HEK293 (cell line): ENCODE measurements at regions not wholly inside any gene's neighbourhood (a gene's known extent, or its start where the extent isn't known, plus 50 kb on each side); places are given as distances from the start of the nearest gene placed in this dataset.

Source experiments
- CTCF ChIA-PET: fragments of 350-600 bp; formaldehyde crosslinking; extraction: SDS; loops from one replicate; lab custom pipeline; 2021; ENCODE audit warnings: antibody characterized with exemption; lab: Yijun Ruan, JAX
- POLR2A ChIA-PET: fragments of 300-600 bp; formaldehyde crosslinking; extraction: SDS; loops from one replicate; lab custom pipeline; 2020; ENCODE audit warnings: antibody characterized with exemption, inconsistent platforms; lab: Yijun Ruan, JAX
- H3K27ac ChIP-seq: fragments of 200-500 bp; sonication (Bioruptor generic); 2 replicates; pipeline ENCODE4 v1.5.1; 2014; ENCODE audit warnings: low read depth, low read length, control low read depth, inconsistent platforms; ENCODE audit errors: extremely low read depth
- H3K36me3 ChIP-seq, 2 experiments: fragments of 200-500 bp in 1 of 2; sonication (Bioruptor generic) in 1 of 2; 1 replicate in 1 of 2; 2 replicates in 1 of 2; pipeline ENCODE4 v1.5.1; 2014 to 2017; ENCODE audit warnings: inconsistent platforms in 2 of 2, low read length in 2 of 2; ENCODE audit not compliant: control insufficient read depth in 2 of 2, insufficient read depth in 1 of 2
- H3K4me1 ChIP-seq: fragments of 200-500 bp; sonication (Bioruptor generic); 2 replicates; pipeline ENCODE4 v1.5.1; 2014; ENCODE audit warnings: mild to moderate bottlenecking, low read length, inconsistent platforms; ENCODE audit not compliant: control insufficient read depth, insufficient read depth
- H3K4me3 ChIP-seq: 2 replicates; pipeline ENCODE4 v1.5.1; 2011; ENCODE audit warnings: low read depth, mild to moderate bottlenecking, control low read depth, low read length, moderate library complexity
- H3K9me3 ChIP-seq: fragments of 200-500 bp; sonication (Bioruptor generic); 2 replicates; pipeline ENCODE4 v1.5.1; 2014; ENCODE audit warnings: low read depth, low read length, inconsistent platforms; ENCODE audit not compliant: control insufficient read depth, insufficient read depth
- FEZF1 ChIP-seq: fragments of 450-650 bp; formaldehyde crosslinking; IDR thresholded peaks from 2 replicates; pipeline ENCODE4 v1.5.1; 2016; ENCODE audit warnings: missing biosample characterization, missing genetic modification characterization
- GLI2 ChIP-seq: fragments of 450-650 bp; formaldehyde crosslinking; IDR thresholded peaks from 2 replicates; pipeline ENCODE4; 2017; ENCODE audit warnings: missing biosample characterization, missing genetic modification characterization, low read depth, borderline replicate concordance
- IKZF3 ChIP-seq: fragments of 450-650 bp; IDR thresholded peaks from 2 replicates; pipeline ENCODE4 v1.5.0; 2018; ENCODE audit warnings: missing biosample characterization, mild to moderate bottlenecking, missing genetic modification characterization, moderate library complexity
- KLF1 ChIP-seq: fragments of 450-650 bp; formaldehyde crosslinking; IDR thresholded peaks from 2 replicates; pipeline ENCODE4 v1.5.1; 2016; ENCODE audit warnings: missing biosample characterization, missing genetic modification characterization
- MZF1 ChIP-seq: fragments of 450-650 bp; formaldehyde crosslinking; IDR thresholded peaks from 2 replicates; pipeline ENCODE4 v1.5.1; 2017; ENCODE audit warnings: missing biosample characterization, missing genetic modification characterization, borderline replicate concordance
- RBAK ChIP-seq: fragments of 450-650 bp; formaldehyde crosslinking; IDR thresholded peaks from 2 replicates; pipeline ENCODE4 v1.5.1; 2016; ENCODE audit warnings: missing biosample characterization, missing genetic modification characterization
- SALL2 ChIP-seq: fragments of 450-650 bp; formaldehyde crosslinking; IDR thresholded peaks from 2 replicates; pipeline ENCODE4 v1.5.0; 2017; ENCODE audit warnings: missing biosample characterization, mild to moderate bottlenecking, missing genetic modification characterization, borderline replicate concordance
- SP2 ChIP-seq: fragments of 450-650 bp; formaldehyde crosslinking; IDR thresholded peaks from 2 replicates; pipeline ENCODE4 v1.5.1; 2016; ENCODE audit warnings: missing biosample characterization, missing genetic modification characterization
- YY1 ChIP-seq: fragments of 450-650 bp; formaldehyde crosslinking; IDR thresholded peaks from 2 replicates; pipeline ENCODE4 v1.5.1; 2018; ENCODE audit warnings: missing biosample characterization, missing genetic modification characterization
- ZBTB1 ChIP-seq: fragments of 450-650 bp; formaldehyde crosslinking; IDR thresholded peaks from 2 replicates; pipeline ENCODE4 v1.5.1; 2016; ENCODE audit warnings: missing biosample characterization, missing genetic modification characterization
- ZFP37 ChIP-seq: fragments of 450-650 bp; formaldehyde crosslinking; IDR thresholded peaks from 2 replicates; pipeline ENCODE4 v1.5.1; 2016; ENCODE audit warnings: missing biosample characterization, missing genetic modification characterization
- ZFP41 ChIP-seq: fragments of 450-650 bp; formaldehyde crosslinking; IDR thresholded peaks from 2 replicates; pipeline ENCODE4 v1.5.1; 2016; ENCODE audit warnings: missing biosample characterization, missing genetic modification characterization, borderline replicate concordance
- ZNF138 ChIP-seq: fragments of 450-650 bp; formaldehyde crosslinking; IDR thresholded peaks from 2 replicates; pipeline ENCODE4 v1.5.1; 2016; ENCODE audit warnings: missing biosample characterization, missing genetic modification characterization, borderline replicate concordance
- ZNF146 ChIP-seq: fragments of 450-650 bp; formaldehyde crosslinking; IDR thresholded peaks from 2 replicates; pipeline ENCODE4 v1.5.1; 2016; ENCODE audit warnings: missing biosample characterization, missing genetic modification characterization
- ZNF2 ChIP-seq: fragments of 450-650 bp; formaldehyde crosslinking; IDR thresholded peaks from 2 replicates; pipeline ENCODE4 v1.5.1; 2016; ENCODE audit warnings: missing biosample characterization, missing genetic modification characterization
- ZNF221 ChIP-seq: fragments of 450-650 bp; formaldehyde crosslinking; IDR thresholded peaks from 2 replicates; pipeline ENCODE4 v1.5.1; 2017; ENCODE audit warnings: missing biosample characterization, missing genetic modification characterization, borderline replicate concordance
- ZNF292 ChIP-seq: fragments of 450-650 bp; formaldehyde crosslinking; IDR thresholded peaks from 2 replicates; pipeline ENCODE4 v1.5.1; 2016; ENCODE audit warnings: low read depth, missing biosample characterization, missing genetic modification characterization, borderline replicate concordance
- ZNF341 ChIP-seq: fragments of 450-650 bp; formaldehyde crosslinking; IDR thresholded peaks from 2 replicates; pipeline ENCODE4; 2016; ENCODE audit warnings: low read depth, missing biosample characterization, missing genetic modification characterization
- ZNF48 ChIP-seq: fragments of 450-650 bp; formaldehyde crosslinking; IDR thresholded peaks from 2 replicates; pipeline ENCODE4 v1.5.1; 2016; ENCODE audit warnings: missing biosample characterization, missing genetic modification characterization
- ZNF555 ChIP-seq: fragments of 450-650 bp; formaldehyde crosslinking; conservative IDR thresholded peaks from 2 replicates; pipeline ENCODE4 v1.5.1; 2017; ENCODE audit warnings: missing biosample characterization, mild to moderate bottlenecking, missing genetic modification characterization, inconsistent platforms
- ZNF600 ChIP-seq: fragments of 450-650 bp; formaldehyde crosslinking; IDR thresholded peaks from 2 replicates; pipeline ENCODE4 v1.5.1; 2016; ENCODE audit warnings: missing biosample characterization, missing genetic modification characterization
- ZNF626 ChIP-seq: fragments of 450-650 bp; sonication (Bioruptor Pico); formaldehyde crosslinking; IDR thresholded peaks from 2 replicates; pipeline ENCODE4 v1.5.1; 2018; ENCODE audit warnings: missing biosample characterization, missing genetic modification characterization, inconsistent platforms
- ZNF654 ChIP-seq: fragments of 450-650 bp; formaldehyde crosslinking; IDR thresholded peaks from 2 replicates; pipeline ENCODE4 v1.5.1; 2016; ENCODE audit warnings: low read depth, missing biosample characterization, missing genetic modification characterization
- ZNF701 ChIP-seq: fragments of 450-650 bp; formaldehyde crosslinking; IDR thresholded peaks from 2 replicates; pipeline ENCODE4 v1.5.1; 2016; ENCODE audit warnings: missing biosample characterization, missing genetic modification characterization
- ZNF830 ChIP-seq: fragments of 450-650 bp; IDR thresholded peaks from 2 replicates; pipeline ENCODE4 v1.5.0; 2018; ENCODE audit warnings: missing biosample characterization, missing genetic modification characterization, low read depth, mild to moderate bottlenecking, moderate library complexity
- TF ChIP-seq, protein P1 (sequence below): fragments of 450-650 bp; formaldehyde crosslinking; optimal IDR thresholded peaks from 2 replicates; pipeline ENCODE3; 2016; ENCODE audit warnings: missing biosample characterization, mild to moderate bottlenecking, missing genetic modification characterization
- TF ChIP-seq, protein P2 (sequence below): fragments of 450-650 bp; formaldehyde crosslinking; IDR thresholded peaks from 2 replicates; pipeline ENCODE4 v1.5.1; 2016; ENCODE audit warnings: missing biosample characterization, missing genetic modification characterization
- TF ChIP-seq, protein P3 (sequence below): fragments of 450-650 bp; formaldehyde crosslinking; IDR thresholded peaks from 2 replicates; pipeline ENCODE4 v1.5.1; 2017; ENCODE audit warnings: missing biosample characterization, mild to moderate bottlenecking, missing genetic modification characterization, moderate library complexity
- TF ChIP-seq, protein P4 (sequence below): fragments of 450-650 bp; formaldehyde crosslinking; IDR thresholded peaks from 2 replicates; pipeline ENCODE4 v1.5.1; 2016; ENCODE audit warnings: missing biosample characterization, missing genetic modification characterization
- TF ChIP-seq, protein P5 (sequence below): fragments of 450-650 bp; formaldehyde crosslinking; IDR thresholded peaks from 2 replicates; pipeline ENCODE4 v1.5.1; 2016; ENCODE audit warnings: missing biosample characterization, missing genetic modification characterization

DNA sequence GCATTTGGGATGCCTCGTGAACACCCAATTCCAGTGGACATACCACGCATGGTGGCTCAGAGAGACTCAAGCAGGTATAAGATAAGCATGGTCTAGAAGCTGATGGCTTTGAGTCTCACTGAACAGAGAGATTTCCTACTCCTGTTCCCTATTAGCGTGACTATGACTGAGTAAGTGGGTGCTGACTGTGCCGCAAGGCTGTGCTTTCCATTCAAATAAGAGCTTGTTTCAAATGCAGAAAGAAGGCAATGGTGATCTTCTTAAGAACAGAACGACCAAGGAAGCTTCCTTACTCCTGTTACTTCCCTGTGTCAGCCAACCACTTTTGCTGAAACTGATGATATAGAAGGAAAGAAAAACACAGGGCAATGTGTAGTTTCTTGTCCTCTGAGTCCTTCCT lies 63.5 kb upstream of the IGFBP2 start:
- no peaks in the 10 kb centered on the region for H3K36me3 ChIP-seq
- H3K27ac ChIP-seq: no peak overlapping the region
- no peak for TF ChIP-seq ZFP41 (tag by site-specific recombination)
- TF ChIP-seq, protein P1, sequence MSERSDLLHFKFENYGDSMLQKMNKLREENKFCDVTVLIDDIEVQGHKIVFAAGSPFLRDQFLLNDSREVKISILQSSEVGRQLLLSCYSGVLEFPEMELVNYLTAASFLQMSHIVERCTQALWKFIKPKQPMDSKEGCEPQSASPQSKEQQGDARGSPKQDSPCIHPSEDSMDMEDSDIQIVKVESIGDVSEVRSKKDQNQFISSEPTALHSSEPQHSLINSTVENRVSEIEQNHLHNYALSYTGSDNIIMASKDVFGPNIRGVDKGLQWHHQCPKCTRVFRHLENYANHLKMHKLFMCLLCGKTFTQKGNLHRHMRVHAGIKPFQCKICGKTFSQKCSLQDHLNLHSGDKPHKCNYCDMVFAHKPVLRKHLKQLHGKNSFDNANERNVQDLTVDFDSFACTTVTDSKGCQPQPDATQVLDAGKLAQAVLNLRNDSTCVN (tag by site-specific recombination): no peak
- TF ChIP-seq ZNF555: no peak
- TF ChIP-seq, protein P2, sequence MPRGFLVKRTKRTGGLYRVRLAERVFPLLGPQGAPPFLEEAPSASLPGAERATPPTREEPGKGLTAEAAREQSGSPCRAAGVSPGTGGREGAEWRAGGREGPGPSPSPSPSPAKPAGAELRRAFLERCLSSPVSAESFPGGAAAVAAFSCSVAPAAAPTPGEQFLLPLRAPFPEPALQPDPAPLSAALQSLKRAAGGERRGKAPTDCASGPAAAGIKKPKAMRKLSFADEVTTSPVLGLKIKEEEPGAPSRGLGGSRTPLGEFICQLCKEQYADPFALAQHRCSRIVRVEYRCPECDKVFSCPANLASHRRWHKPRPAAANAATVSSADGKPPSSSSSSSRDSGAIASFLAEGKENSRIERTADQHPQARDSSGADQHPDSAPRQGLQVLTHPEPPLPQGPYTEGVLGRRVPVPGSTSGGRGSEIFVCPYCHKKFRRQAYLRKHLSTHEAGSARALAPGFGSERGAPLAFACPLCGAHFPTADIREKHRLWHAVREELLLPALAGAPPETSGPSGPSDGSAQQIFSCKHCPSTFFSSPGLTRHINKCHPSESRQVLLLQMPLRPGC (tag by site-specific recombination): no peak
- no peak for TF ChIP-seq IKZF3 (tag by site-specific recombination)
- no peak for TF ChIP-seq ZNF701 (tag by site-specific recombination)
- no peak for TF ChIP-seq ZNF600
- TF ChIP-seq, protein P3, sequence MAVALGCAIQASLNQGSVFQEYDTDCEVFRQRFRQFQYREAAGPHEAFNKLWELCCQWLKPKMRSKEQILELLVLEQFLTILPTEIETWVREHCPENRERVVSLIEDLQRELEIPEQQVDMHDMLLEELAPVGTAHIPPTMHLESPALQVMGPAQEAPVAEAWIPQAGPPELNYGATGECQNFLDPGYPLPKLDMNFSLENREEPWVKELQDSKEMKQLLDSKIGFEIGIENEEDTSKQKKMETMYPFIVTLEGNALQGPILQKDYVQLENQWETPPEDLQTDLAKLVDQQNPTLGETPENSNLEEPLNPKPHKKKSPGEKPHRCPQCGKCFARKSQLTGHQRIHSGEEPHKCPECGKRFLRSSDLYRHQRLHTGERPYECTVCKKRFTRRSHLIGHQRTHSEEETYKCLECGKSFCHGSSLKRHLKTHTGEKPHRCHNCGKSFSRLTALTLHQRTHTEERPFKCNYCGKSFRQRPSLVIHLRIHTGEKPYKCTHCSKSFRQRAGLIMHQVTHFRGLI (tag by site-specific recombination): no peak
- TF ChIP-seq ZNF626 (tag by site-specific recombination): no peak
- no peak for TF ChIP-seq ZNF341 (tag by site-specific recombination)
- TF ChIP-seq, protein P4, sequence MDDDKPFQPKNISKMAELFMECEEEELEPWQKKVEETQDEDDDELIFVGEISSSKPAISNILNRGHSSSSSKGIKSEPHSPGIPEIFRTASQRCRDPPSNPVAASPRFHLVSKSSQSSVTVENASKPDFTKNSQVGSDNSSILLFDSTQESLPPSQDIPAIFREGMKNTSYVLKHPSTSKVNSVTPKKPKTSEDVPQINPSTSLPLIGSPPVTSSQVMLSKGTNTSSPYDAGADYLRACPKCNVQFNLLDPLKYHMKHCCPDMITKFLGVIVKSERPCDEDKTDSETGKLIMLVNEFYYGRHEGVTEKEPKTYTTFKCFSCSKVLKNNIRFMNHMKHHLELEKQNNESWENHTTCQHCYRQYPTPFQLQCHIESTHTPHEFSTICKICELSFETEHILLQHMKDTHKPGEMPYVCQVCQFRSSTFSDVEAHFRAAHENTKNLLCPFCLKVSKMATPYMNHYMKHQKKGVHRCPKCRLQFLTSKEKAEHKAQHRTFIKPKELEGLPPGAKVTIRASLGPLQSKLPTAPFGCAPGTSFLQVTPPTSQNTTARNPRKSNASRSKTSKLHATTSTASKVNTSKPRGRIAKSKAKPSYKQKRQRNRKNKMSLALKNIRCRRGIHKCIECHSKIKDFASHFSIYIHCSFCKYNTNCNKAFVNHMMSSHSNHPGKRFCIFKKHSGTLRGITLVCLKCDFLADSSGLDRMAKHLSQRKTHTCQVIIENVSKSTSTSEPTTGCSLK (tag by site-specific recombination): no peak
- TF ChIP-seq MZF1 (tag by site-specific recombination): no peak
- TF ChIP-seq, all 188 proteins: peak for 0
- POLR2A ChIA-PET: interaction anchor here (0.6 kb wide), 1 partner anchor 60 kb away, joined by 3 read pairs; no protein-coding TSS in a partner anchor
- no peaks in the 10 kb centered on the region for H3K9me3 ChIP-seq
- no peak overlapping the region for H3K4me3 ChIP-seq
- CTCF ChIA-PET: no interaction called here
- no peaks in the 10 kb centered on the region for H3K4me1 ChIP-seq

DNA sequence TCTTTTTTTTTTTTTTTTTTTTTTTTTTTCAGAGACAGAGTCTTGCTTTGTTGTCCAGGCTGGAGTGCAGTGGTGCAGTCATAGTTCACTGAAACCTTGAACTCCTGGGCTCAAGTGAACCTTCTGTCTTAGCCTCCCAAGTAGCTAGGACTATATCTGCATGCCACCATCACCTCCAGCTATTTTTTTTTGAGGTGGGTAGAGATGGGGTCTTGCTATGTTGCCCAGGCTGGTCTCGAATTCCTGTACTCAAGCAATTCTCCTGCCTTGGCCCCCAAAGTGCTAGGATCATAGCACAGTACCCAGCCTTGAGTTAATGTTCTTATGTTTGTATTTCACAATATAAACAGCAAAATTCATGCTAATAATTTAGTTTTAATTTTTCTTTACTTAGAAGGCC lies 62.9 kb upstream of the IGFBP2 start:
- TF ChIP-seq RBAK (tag by site-specific recombination) (no peak), ZNF146 (tag by site-specific recombination) (no peak), FEZF1 (tag by site-specific recombination) (no peak), ZNF138 (tag by site-specific recombination) (no peak), SP2 (no peak), ZNF292 (tag by site-specific recombination) (no peak), ZNF2 (no peak), YY1 (no peak), ZNF654 (tag by site-specific recombination) (no peak), ZFP37 (tag by site-specific recombination) (no peak), SALL2 (tag by site-specific recombination) (no peak), ZNF221 (tag by site-specific recombination) (no peak), ZBTB1 (no peak), ZNF48 (no peak), GLI2 (tag by site-specific recombination) (no peak), ZNF830 (tag by site-specific recombination) (no peak), KLF1 (tag by site-specific recombination) (no peak)
- TF ChIP-seq, protein P5, sequence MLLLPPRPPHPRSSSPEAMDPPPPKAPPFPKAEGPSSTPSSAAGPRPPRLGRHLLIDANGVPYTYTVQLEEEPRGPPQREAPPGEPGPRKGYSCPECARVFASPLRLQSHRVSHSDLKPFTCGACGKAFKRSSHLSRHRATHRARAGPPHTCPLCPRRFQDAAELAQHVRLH (tag by site-specific recombination): no peak
- TF ChIP-seq, all 188 proteins: peak for 0
- no peak overlapping the region for H3K27ac ChIP-seq
- no peaks in the 10 kb centered on the region for H3K9me3 ChIP-seq
- POLR2A ChIA-PET: interaction anchor here (0.6 kb wide), 1 partner anchor 59 kb away, joined by 3 read pairs; no protein-coding TSS in a partner anchor
- CTCF ChIA-PET: no interaction called here
- no peaks in the 10 kb centered on the region for H3K4me1 ChIP-seq
- no peaks in the 10 kb centered on the region for H3K36me3 ChIP-seq
- H3K4me3 ChIP-seq: no peak overlapping the region
